ENCODE measurements at regions not wholly inside any gene's neighbourhood (a gene's known extent, or its start where the extent isn't known, plus 50 kb on each side); places are given as distances from the start of the nearest gene placed in this dataset.

DNA sequence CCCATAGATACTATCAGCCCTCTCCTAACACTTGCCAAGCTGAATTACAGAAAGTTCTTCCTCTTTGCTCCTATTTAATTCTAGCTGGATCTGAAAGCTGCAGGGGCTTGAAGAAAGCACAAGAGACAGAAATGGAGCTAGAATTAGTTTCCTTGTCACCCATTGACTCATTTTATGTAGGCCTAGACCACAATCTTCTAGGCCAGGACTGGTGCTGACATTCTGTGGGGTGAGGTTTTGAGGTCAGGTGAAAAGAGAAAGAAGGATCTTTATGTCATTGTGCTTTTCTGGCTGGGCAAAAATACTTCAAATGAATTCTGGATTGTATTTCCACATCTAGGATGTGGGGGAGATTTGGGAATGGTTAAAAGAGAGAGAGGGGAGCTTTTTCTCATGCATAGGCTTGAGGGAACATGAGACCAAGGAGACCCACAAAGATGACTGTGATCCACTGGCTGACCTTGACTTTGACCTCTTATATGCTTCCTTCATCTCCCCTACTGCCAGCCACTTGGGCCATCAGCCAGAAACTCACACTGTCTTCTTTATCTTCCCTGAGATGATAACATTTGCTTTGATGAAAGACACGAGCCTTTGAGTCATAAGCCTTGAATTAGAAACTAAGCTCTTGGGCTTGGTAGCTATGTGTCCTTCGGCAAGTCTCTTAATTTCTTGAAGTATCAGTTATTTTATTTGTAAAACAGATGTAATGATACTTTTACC, 274.9 kb upstream of the CADM1 start:
- TF ChIP-seq, protein P1, sequence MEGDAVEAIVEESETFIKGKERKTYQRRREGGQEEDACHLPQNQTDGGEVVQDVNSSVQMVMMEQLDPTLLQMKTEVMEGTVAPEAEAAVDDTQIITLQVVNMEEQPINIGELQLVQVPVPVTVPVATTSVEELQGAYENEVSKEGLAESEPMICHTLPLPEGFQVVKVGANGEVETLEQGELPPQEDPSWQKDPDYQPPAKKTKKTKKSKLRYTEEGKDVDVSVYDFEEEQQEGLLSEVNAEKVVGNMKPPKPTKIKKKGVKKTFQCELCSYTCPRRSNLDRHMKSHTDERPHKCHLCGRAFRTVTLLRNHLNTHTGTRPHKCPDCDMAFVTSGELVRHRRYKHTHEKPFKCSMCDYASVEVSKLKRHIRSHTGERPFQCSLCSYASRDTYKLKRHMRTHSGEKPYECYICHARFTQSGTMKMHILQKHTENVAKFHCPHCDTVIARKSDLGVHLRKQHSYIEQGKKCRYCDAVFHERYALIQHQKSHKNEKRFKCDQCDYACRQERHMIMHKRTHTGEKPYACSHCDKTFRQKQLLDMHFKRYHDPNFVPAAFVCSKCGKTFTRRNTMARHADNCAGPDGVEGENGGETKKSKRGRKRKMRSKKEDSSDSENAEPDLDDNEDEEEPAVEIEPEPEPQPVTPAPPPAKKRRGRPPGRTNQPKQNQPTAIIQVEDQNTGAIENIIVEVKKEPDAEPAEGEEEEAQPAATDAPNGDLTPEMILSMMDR (IDR thresholded peaks at IDR 0.05), result no peak
- no peak for TF ChIP-seq POLR2A (IDR thresholded peaks at IDR 0.05)
